Central memory CD8-positive, alpha-beta T cell (primary cell): ENCODE measurements at regions not wholly inside any gene's neighbourhood (a gene's known extent, or its start where the extent isn't known, plus 50 kb on each side); places are given as distances from the start of the nearest gene placed in this dataset.

ENCODE experiments used
- ATAC-seq: fragments of 150-1000 bp; cut with Tn5 transposase; replicated peaks from 2 replicates; pipeline ENCODE4 v1.10.0; 2022; ENCODE audit warnings: mild to moderate bottlenecking, moderate FRiP score, moderate number of reproducible peaks; ENCODE audit not compliant: poor library complexity, severe bottlenecking; ENCODE audit errors: extremely low read depth
- DNase-seq, 2 donors: peaks; one replicate each; pipeline ENCODE4 v3.0.0; 2021; ENCODE audit warnings: low spot score in 2 of 2
- H3K27ac Mint-ChIP-seq: one replicate; pipeline ENCODE4 v1.8.0; 2022; ENCODE audit warnings: low read depth, mild to moderate bottlenecking, moderate library complexity, mixed read lengths
- H3K27me3 Mint-ChIP-seq: one replicate; pipeline ENCODE4 v1.8.0; 2022; ENCODE audit warnings: mixed read lengths
- H3K36me3 Mint-ChIP-seq: one replicate; pipeline ENCODE4 v1.8.0; 2022; ENCODE audit warnings: mild to moderate bottlenecking, moderate library complexity, mixed read lengths; ENCODE audit not compliant: insufficient read depth
- H3K4me1 Mint-ChIP-seq: one replicate; pipeline ENCODE4 v1.8.0; 2022; ENCODE audit warnings: mixed read lengths
- H3K4me3 Mint-ChIP-seq: one replicate; pipeline ENCODE4 v1.8.0; 2022; ENCODE audit warnings: mild to moderate bottlenecking, moderate library complexity, mixed read lengths
- H3K9me3 Mint-ChIP-seq: one replicate; pipeline ENCODE4 v1.8.0; 2022; ENCODE audit warnings: mixed read lengths

DNA sequence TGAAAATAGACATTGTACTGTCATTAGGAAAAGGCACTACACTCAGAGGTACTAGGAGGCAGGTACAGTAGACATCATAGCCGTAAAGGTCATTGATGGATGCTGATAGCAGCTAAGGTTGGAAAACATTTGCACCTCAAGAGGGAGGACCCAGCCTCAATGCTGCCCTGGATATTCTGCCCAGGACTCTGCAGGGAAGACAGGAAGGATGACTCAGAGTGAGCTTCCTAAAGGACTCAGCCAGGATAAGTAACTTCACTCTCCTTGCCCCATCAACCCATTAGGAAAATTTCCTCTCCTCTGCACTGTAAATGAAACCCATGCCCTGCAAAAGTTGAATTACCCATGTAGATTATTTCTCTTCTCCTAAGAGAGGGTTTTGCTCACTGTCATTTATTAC lies 617.9 kb upstream of the MKI67 start:
- Mint-ChIP-seq H3K4me1 (no peaks in the 10 kb centered on the region), H3K36me3 (no peaks in the 10 kb centered on the region), H3K4me3 (no peak overlapping the region), H3K27me3 (peaks cover 13% of the 10 kb centered on the region), H3K9me3 (no peaks in the 10 kb centered on the region), H3K27ac (no peak overlapping the region)
- DNase-seq, result no peak
- ATAC-seq, result no peak

- ATAC-seq, result no peak
Observed at GRCh38 chr10:128744811-128745305, 618.6 kb upstream of the MKI67 start.

DNA sequence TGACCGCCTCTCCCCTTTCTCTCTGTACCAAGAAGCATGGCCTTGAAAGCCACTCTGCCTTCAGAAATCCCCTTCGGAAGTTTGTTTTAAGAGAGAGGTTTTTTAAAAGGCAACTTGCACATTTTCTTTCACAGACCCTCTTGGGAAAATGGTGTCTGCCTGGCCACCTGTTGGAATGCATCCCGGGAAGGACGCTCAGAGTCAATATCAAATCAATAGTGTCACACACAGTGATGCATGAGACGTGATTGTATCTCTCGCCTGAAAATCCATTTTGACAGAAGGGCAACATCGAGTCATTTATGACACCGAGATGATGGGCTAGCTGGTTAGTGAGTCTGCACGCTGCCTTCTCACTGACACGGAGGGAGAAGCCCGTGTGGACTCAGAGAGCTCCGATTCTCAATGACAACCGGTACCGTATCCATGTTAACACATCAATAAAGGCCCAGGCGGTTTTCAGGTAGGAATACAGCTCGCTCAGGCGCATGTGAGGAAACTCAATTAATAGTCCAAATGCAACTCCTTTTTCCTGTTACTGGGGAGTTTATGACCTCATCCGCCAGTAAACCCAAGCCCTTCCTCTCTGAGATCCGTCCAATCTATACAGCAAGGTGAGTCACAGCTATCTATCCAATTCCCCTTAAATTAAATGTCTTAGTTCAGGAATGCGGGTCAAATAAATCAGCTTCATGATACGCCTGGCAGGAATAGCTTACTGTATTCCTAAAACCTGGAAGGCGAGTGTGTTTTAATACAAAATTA lies 621.5 kb upstream of the MKI67 start:
- no peak overlapping the region for H3K27ac Mint-ChIP-seq
- no peak overlapping the region for H3K4me3 Mint-ChIP-seq
- peaks cover 13% of the 10 kb centered on the region for H3K27me3 Mint-ChIP-seq
- H3K9me3 Mint-ChIP-seq, result no peaks in the 10 kb centered on the region
- ATAC-seq (no peak), DNase-seq (no peak)
- no peaks in the 10 kb centered on the region for H3K36me3 Mint-ChIP-seq
- no peaks in the 10 kb centered on the region for H3K4me1 Mint-ChIP-seq

More at GRCh38 chr10:128744811-128745305, 618.6 kb upstream of the MKI67 start:
- Mint-ChIP-seq H3K27ac (no peak overlapping the region), H3K4me1 (no peaks in the 10 kb centered on the region), H3K27me3 (peaks cover 13% of the 10 kb centered on the region), H3K4me3 (no peak overlapping the region), H3K36me3 (no peaks in the 10 kb centered on the region), H3K9me3 (no peaks in the 10 kb centered on the region)
- no peak for DNase-seq

DNA sequence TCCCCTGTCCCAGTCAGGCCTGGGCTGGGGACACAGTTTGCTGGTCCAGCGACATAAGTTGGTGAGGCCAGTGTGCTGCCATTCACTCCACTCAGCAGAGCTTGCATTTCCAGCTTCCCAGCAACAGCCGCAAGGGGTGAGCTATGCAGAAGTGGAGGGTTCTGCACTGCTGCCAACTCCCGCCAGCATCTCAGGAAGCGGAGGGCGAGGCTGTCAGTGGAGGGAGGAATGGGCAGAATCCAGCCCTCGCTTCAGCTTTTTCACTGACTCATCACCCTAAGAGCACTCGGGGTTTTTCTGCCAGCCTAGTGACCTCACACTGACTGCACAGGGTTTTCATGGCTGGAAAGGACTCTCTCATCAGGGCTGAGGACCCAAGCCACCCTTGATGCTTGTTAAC lies 625.1 kb upstream of the MKI67 start:
- Mint-ChIP-seq H3K36me3 (no peaks in the 10 kb centered on the region), H3K4me3 (no peak overlapping the region), H3K27me3 (no peaks in the 10 kb centered on the region), H3K9me3 (no peaks in the 10 kb centered on the region), H3K27ac (no peak overlapping the region), H3K4me1 (no peaks in the 10 kb centered on the region)
- ATAC-seq, result no peak
- no peak for DNase-seq

GRCh38 chr10:128751851-128752250 lies 625.6 kb upstream of the MKI67 start:
- Mint-ChIP-seq H3K4me1 (no peaks in the 10 kb centered on the region), H3K9me3 (no peaks in the 10 kb centered on the region), H3K27ac (no peak overlapping the region), H3K27me3 (no peaks in the 10 kb centered on the region), H3K4me3 (no peak overlapping the region), H3K36me3 (no peaks in the 10 kb centered on the region)
- DNase-seq (no peak), ATAC-seq (no peak)

- Mint-ChIP-seq H3K27me3 (no peaks in the 10 kb centered on the region), H3K4me3 (no peak overlapping the region), H3K9me3 (no peaks in the 10 kb centered on the region), H3K27ac (no peak overlapping the region), H3K36me3 (no peaks in the 10 kb centered on the region), H3K4me1 (no peaks in the 10 kb centered on the region)
- DNase-seq (no peak), ATAC-seq (no peak)
Observed at GRCh38 chr10:128759174-128759573, 633.0 kb upstream of the MKI67 start.

- Mint-ChIP-seq H3K27ac (no peak overlapping the region), H3K36me3 (no peaks in the 10 kb centered on the region), H3K9me3 (no peaks in the 10 kb centered on the region), H3K4me1 (no peaks in the 10 kb centered on the region), H3K27me3 (no peaks in the 10 kb centered on the region), H3K4me3 (no peak overlapping the region)
- DNase-seq (no peak), ATAC-seq (no peak)
Observed at GRCh38 chr10:128763588-128763987, 637.4 kb upstream of the MKI67 start.

- no peak for DNase-seq
- no peak for ATAC-seq
- H3K4me3 Mint-ChIP-seq, result no peak overlapping the region
- H3K27me3 Mint-ChIP-seq, result no peaks in the 10 kb centered on the region
- no peaks in the 10 kb centered on the region for H3K4me1 Mint-ChIP-seq
- no peaks in the 10 kb centered on the region for H3K36me3 Mint-ChIP-seq
- no peak overlapping the region for H3K27ac Mint-ChIP-seq
- no peaks in the 10 kb centered on the region for H3K9me3 Mint-ChIP-seq
Observed at GRCh38 chr10:128764190-128764589, 638.0 kb upstream of the MKI67 start.

GRCh38 chr10:128766915-128767314 lies 640.7 kb upstream of the MKI67 start:
- Mint-ChIP-seq H3K27me3 (peaks cover 14% of the 10 kb centered on the region), H3K27ac (no peak overlapping the region), H3K9me3 (no peaks in the 10 kb centered on the region), H3K36me3 (no peaks in the 10 kb centered on the region), H3K4me1 (no peaks in the 10 kb centered on the region), H3K4me3 (no peak overlapping the region)
- ATAC-seq (no peak), DNase-seq (no peak)

DNA sequence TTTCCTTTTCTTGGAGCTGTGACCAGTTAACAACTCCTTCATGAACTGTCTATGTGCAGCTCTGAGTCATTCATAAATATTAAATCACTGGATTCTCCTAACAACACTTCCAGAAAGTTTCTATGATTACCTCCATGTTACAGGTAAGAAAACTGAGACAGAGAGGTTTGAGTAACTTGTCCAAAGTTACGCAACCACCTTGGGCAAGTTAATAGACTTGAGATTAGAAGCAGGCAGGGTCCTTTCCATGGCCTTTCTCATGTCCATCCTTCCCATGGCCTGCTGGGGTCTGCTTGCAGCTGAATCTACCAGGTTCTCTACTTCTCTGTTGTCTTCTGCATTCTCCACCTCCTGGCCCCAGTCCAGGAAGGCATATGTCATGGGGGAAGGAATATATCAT lies 648.8 kb upstream of the MKI67 start:
- Mint-ChIP-seq H3K36me3 (no peaks in the 10 kb centered on the region), H3K27me3 (peaks cover 7% of the 10 kb centered on the region), H3K9me3 (peaks cover 1% of the 10 kb centered on the region), H3K4me1 (no peaks in the 10 kb centered on the region), H3K27ac (no peak overlapping the region), H3K4me3 (no peak overlapping the region)
- no peak for DNase-seq
- ATAC-seq, result no peak

- ATAC-seq, result no peak
Observed at GRCh38 chr10:128775743-128776142, 649.5 kb upstream of the MKI67 start.

DNA sequence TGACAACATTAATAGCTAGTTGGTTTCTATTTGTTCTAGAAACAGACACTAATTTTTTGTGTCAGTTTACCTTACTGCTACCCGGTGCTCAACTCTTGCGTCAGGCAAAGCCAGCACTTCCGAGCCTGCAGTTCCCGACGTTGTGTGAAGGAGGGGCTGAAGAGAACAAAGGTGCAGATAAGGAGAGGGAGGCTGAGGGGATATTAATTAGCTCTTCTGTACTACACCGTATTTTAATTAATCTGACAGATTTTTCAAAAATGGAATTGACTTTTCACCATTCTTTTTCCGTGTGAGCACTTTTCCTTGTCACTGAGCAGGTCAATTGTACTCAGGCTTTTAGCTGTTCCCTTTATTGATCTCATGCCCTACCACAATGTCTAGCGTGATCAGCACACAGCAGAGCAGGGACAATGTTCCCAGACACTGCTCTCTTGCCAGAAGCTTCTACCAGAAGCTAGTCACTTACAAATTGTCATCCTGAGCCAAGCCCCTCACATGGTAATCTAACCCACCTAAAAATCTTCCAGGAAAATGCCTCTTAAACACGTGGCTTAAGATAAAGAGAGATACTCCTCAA lies 650.5 kb upstream of the MKI67 start:
- Mint-ChIP-seq H3K9me3 (peaks cover 5% of the 10 kb centered on the region), H3K4me3 (no peak overlapping the region), H3K27ac (no peak overlapping the region)

More at GRCh38 chr10:128775743-128776142, 649.5 kb upstream of the MKI67 start:
- Mint-ChIP-seq H3K9me3 (peaks cover 5% of the 10 kb centered on the region), H3K27me3 (no peaks in the 10 kb centered on the region), H3K27ac (no peak overlapping the region), H3K36me3 (no peaks in the 10 kb centered on the region), H3K4me1 (no peaks in the 10 kb centered on the region), H3K4me3 (no peak overlapping the region)
- no peak for DNase-seq

GRCh38 chr10:128777342-128777741 lies 651.1 kb upstream of the MKI67 start:
- H3K27me3 Mint-ChIP-seq, result no peaks in the 10 kb centered on the region
- ATAC-seq, result no peak

More for the DNA sequence above, 650.5 kb upstream of the MKI67 start:
- DNase-seq (no peak), ATAC-seq (no peak)
- Mint-ChIP-seq H3K4me1 (no peaks in the 10 kb centered on the region), H3K36me3 (no peaks in the 10 kb centered on the region), H3K27me3 (no peaks in the 10 kb centered on the region)

More at GRCh38 chr10:128777342-128777741, 651.1 kb upstream of the MKI67 start:
- H3K4me1 Mint-ChIP-seq, result no peaks in the 10 kb centered on the region
- H3K36me3 Mint-ChIP-seq, result no peaks in the 10 kb centered on the region
- peaks cover 5% of the 10 kb centered on the region for H3K9me3 Mint-ChIP-seq
- DNase-seq, result no peak
- no peak overlapping the region for H3K27ac Mint-ChIP-seq
- H3K4me3 Mint-ChIP-seq, result no peak overlapping the region
